GM23338 (cell line): ENCODE measurements at regions not wholly inside any gene's neighbourhood (a gene's known extent, or its start where the extent isn't known, plus 50 kb on each side); places are given as distances from the start of the nearest gene placed in this dataset.
A peak's percentile ranks its signal among the peaks of the same experiment; 100 is the strongest.

Source experiments
- ATAC-seq: fragments of 200-7000 bp; cut with Tn5 transposase; 3 replicates; pipeline ENCODE4 v1.9.1; 2020
- DNase-seq: peaks from one replicate; pipeline ENCODE4 v3.0.0-alpha.2; 2015; ENCODE audit warnings: low spot score
- H2AFZ ChIP-seq: fragments of 200-600 bp; sonication (generic); 2 replicates; pipeline ENCODE4 v1.8.0; 2016; ENCODE audit warnings: antibody characterized with exemption, mild to moderate bottlenecking, moderate library complexity
- H3F3A ChIP-seq: fragments of 200-600 bp; sonication (generic); replicated peaks from 2 replicates; pipeline ENCODE4 v1.8.0; 2017; ENCODE audit warnings: antibody characterized with exemption, mixed run types, low read depth
- H3K27ac ChIP-seq: fragments of 200-600 bp; sonication (generic); 2 replicates; pipeline ENCODE4 v1.6.1; 2016; ENCODE audit warnings: low read depth
- H3K27me3 ChIP-seq: fragments of 200-600 bp; sonication (generic); 2 replicates; pipeline ENCODE4 v1.8.0; 2016; ENCODE audit warnings: mild to moderate bottlenecking, mixed run types, moderate library complexity; ENCODE audit not compliant: insufficient read depth
- H3K36me3 ChIP-seq: fragments of 200-600 bp; sonication (generic); 2 replicates; pipeline ENCODE4 v1.8.0; 2016; ENCODE audit warnings: mild to moderate bottlenecking; ENCODE audit not compliant: insufficient read depth
- H3K4me1 ChIP-seq: fragments of 200-600 bp; sonication (generic); 2 replicates; pipeline ENCODE4 v1.8.0; 2016; ENCODE audit warnings: mild to moderate bottlenecking, moderate library complexity; ENCODE audit not compliant: insufficient read depth
- H3K4me2 ChIP-seq: fragments of 200-600 bp; sonication (generic); 2 replicates; pipeline ENCODE4 v1.7.1; 2017; ENCODE audit warnings: mixed run types
- H3K4me3 ChIP-seq: fragments of 200-600 bp; sonication (generic); 2 replicates; pipeline ENCODE4 v1.6.1; 2016; ENCODE audit warnings: mixed run types
- H3K79me2 ChIP-seq: fragments of 200-600 bp; sonication (generic); replicated peaks from 2 replicates; pipeline ENCODE4 v1.8.0; 2017; ENCODE audit warnings: mild to moderate bottlenecking; ENCODE audit not compliant: insufficient read depth
- H3K9me2 ChIP-seq: fragments of 200-600 bp; sonication (generic); 2 replicates; pipeline ENCODE4 v1.8.0; 2017; ENCODE audit not compliant: insufficient read depth
- H4K20me1 ChIP-seq: fragments of 200-600 bp; sonication (generic); replicated peaks from 2 replicates; pipeline ENCODE4 v1.8.0; 2017; ENCODE audit warnings: mild to moderate bottlenecking; ENCODE audit not compliant: insufficient read depth
- H3K27ac Mint-ChIP-seq: 2 replicates; pipeline ENCODE4 v1.8.0; 2020; ENCODE audit warnings: inconsistent platforms, mild to moderate bottlenecking, moderate library complexity, mixed read lengths
- H3K27me3 Mint-ChIP-seq: 3 replicates; pipeline ENCODE4 v1.8.0; 2022; ENCODE audit warnings: low read depth, mild to moderate bottlenecking, moderate library complexity, mixed read lengths, inconsistent platforms; ENCODE audit not compliant: insufficient read depth, poor library complexity
- H3K36me3 Mint-ChIP-seq: 3 replicates; pipeline ENCODE4 v1.8.0; 2021; ENCODE audit warnings: low read depth, mild to moderate bottlenecking, inconsistent platforms, moderate library complexity, mixed read lengths
- H3K4me1 Mint-ChIP-seq: 3 replicates; pipeline ENCODE4 v1.8.0; 2020; ENCODE audit warnings: mild to moderate bottlenecking, inconsistent platforms, mixed read lengths
- H3K4me3 Mint-ChIP-seq: 3 replicates; pipeline ENCODE4 v1.8.0; 2021; ENCODE audit warnings: moderate library complexity, mild to moderate bottlenecking, inconsistent platforms, mixed read lengths
- H3K9me3 Mint-ChIP-seq: 3 replicates; pipeline ENCODE4 v1.8.0; 2020; ENCODE audit warnings: moderate library complexity, mild to moderate bottlenecking, inconsistent platforms, mixed read lengths
- CREB1 ChIP-seq: fragments of 250-450 bp; sonication (Bioruptor Pico); IDR thresholded peaks from 2 replicates; pipeline ENCODE4 v1.5.0; 2020; ENCODE audit warnings: low read depth, mild to moderate bottlenecking, moderate library complexity
- NANOG ChIP-seq: IDR thresholded peaks from 2 replicates; pipeline ENCODE4 v1.6.1; 2016; ENCODE audit warnings: antibody characterized with exemption, borderline replicate concordance
- TF ChIP-seq, protein P1 (sequence below): fragments of 250-450 bp; sonication (Bioruptor Pico); IDR thresholded peaks from 2 replicates; pipeline ENCODE4 v1.5.0; 2020; ENCODE audit warnings: mild to moderate bottlenecking, moderate library complexity
- TF ChIP-seq, protein P2 (sequence below): IDR thresholded peaks from 2 replicates; pipeline ENCODE4 v1.6.1; 2016; ENCODE audit warnings: antibody characterized with exemption
- TF ChIP-seq, protein P3 (sequence below): IDR thresholded peaks from one replicate; pipeline ENCODE4 v1.6.1; 2018; ENCODE audit warnings: antibody characterized with exemption; ENCODE audit not compliant: unreplicated experiment

- TF ChIP-seq, protein P1, sequence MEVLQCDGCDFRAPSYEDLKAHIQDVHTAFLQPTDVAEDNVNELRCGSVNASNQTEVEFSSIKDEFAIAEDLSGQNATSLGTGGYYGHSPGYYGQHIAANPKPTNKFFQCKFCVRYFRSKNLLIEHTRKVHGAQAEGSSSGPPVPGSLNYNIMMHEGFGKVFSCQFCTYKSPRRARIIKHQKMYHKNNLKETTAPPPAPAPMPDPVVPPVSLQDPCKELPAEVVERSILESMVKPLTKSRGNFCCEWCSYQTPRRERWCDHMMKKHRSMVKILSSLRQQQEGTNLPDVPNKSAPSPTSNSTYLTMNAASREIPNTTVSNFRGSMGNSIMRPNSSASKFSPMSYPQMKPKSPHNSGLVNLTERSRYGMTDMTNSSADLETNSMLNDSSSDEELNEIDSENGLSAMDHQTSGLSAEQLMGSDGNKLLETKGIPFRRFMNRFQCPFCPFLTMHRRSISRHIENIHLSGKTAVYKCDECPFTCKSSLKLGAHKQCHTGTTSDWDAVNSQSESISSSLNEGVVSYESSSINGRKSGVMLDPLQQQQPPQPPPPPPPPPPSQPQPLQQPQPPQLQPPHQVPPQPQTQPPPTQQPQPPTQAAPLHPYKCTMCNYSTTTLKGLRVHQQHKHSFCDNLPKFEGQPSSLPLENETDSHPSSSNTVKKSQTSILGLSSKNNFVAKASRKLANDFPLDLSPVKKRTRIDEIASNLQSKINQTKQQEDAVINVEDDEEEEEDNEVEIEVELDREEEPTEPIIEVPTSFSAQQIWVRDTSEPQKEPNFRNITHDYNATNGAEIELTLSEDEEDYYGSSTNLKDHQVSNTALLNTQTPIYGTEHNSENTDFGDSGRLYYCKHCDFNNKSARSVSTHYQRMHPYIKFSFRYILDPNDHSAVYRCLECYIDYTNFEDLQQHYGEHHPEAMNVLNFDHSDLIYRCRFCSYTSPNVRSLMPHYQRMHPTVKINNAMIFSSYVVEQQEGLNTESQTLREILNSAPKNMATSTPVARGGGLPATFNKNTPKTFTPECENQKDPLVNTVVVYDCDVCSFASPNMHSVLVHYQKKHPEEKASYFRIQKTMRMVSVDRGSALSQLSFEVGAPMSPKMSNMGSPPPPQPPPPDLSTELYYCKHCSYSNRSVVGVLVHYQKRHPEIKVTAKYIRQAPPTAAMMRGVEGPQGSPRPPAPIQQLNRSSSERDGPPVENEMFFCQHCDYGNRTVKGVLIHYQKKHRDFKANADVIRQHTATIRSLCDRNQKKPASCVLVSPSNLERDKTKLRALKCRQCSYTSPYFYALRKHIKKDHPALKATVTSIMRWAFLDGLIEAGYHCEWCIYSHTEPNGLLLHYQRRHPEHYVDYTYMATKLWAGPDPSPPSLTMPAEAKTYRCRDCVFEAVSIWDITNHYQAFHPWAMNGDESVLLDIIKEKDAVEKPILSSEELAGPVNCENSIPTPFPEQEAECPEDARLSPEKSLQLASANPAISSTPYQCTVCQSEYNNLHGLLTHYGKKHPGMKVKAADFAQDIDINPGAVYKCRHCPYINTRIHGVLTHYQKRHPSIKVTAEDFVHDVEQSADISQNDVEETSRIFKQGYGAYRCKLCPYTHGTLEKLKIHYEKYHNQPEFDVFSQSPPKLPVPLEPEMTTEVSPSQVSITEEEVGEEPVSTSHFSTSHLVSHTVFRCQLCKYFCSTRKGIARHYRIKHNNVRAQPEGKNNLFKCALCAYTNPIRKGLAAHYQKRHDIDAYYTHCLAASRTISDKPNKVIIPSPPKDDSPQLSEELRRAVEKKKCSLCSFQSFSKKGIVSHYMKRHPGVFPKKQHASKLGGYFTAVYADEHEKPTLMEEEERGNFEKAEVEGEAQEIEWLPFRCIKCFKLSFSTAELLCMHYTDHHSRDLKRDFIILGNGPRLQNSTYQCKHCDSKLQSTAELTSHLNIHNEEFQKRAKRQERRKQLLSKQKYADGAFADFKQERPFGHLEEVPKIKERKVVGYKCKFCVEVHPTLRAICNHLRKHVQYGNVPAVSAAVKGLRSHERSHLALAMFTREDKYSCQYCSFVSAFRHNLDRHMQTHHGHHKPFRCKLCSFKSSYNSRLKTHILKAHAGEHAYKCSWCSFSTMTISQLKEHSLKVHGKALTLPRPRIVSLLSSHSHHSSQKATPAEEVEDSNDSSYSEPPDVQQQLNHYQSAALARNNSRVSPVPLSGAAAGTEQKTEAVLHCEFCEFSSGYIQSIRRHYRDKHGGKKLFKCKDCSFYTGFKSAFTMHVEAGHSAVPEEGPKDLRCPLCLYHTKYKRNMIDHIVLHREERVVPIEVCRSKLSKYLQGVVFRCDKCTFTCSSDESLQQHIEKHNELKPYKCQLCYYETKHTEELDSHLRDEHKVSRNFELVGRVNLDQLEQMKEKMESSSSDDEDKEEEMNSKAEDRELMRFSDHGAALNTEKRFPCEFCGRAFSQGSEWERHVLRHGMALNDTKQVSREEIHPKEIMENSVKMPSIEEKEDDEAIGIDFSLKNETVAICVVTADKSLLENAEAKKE (CRISPR knock-in tag): no peak
- TF ChIP-seq NANOG: no peak
- TF ChIP-seq, protein P2, sequence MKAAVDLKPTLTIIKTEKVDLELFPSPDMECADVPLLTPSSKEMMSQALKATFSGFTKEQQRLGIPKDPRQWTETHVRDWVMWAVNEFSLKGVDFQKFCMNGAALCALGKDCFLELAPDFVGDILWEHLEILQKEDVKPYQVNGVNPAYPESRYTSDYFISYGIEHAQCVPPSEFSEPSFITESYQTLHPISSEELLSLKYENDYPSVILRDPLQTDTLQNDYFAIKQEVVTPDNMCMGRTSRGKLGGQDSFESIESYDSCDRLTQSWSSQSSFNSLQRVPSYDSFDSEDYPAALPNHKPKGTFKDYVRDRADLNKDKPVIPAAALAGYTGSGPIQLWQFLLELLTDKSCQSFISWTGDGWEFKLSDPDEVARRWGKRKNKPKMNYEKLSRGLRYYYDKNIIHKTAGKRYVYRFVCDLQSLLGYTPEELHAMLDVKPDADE: no peak
These were observed 91.0 kb upstream of the PLPPR4 start (continued) for GRCh38 chr1:99173282-99173681.

GRCh38 chr1:99173900-99174299 is 90.4 kb upstream of the PLPPR4 start:
- H3K36me3 ChIP-seq: no peaks in the 10 kb centered on the region
- H3K4me1 ChIP-seq: no peaks in the 10 kb centered on the region
- no peak overlapping the region for H3K27ac ChIP-seq
- H3K27me3 ChIP-seq: no peaks in the 10 kb centered on the region
- no peak overlapping the region for H3K4me3 ChIP-seq
- H3F3A ChIP-seq: no peaks in the 10 kb centered on the region
- no peaks in the 10 kb centered on the region for H3K9me2 ChIP-seq
- ATAC-seq (no peak), DNase-seq (no peak)
- Mint-ChIP-seq H3K9me3 (no peaks in the 10 kb centered on the region), H3K4me3 (no peak overlapping the region), H3K27ac (no peak overlapping the region), H3K27me3 (no peaks in the 10 kb centered on the region), H3K4me1 (no peaks in the 10 kb centered on the region), H3K36me3 (no peaks in the 10 kb centered on the region)
- H4K20me1 ChIP-seq: no peaks in the 10 kb centered on the region
- H3K4me2 ChIP-seq: no peak overlapping the region
- no peaks in the 10 kb centered on the region for H3K79me2 ChIP-seq
- peak overlapping the region; percentile 8; the same call in 1 of the 2 replicates for H2AFZ ChIP-seq
- no peak for TF ChIP-seq CREB1
- TF ChIP-seq, protein P3, sequence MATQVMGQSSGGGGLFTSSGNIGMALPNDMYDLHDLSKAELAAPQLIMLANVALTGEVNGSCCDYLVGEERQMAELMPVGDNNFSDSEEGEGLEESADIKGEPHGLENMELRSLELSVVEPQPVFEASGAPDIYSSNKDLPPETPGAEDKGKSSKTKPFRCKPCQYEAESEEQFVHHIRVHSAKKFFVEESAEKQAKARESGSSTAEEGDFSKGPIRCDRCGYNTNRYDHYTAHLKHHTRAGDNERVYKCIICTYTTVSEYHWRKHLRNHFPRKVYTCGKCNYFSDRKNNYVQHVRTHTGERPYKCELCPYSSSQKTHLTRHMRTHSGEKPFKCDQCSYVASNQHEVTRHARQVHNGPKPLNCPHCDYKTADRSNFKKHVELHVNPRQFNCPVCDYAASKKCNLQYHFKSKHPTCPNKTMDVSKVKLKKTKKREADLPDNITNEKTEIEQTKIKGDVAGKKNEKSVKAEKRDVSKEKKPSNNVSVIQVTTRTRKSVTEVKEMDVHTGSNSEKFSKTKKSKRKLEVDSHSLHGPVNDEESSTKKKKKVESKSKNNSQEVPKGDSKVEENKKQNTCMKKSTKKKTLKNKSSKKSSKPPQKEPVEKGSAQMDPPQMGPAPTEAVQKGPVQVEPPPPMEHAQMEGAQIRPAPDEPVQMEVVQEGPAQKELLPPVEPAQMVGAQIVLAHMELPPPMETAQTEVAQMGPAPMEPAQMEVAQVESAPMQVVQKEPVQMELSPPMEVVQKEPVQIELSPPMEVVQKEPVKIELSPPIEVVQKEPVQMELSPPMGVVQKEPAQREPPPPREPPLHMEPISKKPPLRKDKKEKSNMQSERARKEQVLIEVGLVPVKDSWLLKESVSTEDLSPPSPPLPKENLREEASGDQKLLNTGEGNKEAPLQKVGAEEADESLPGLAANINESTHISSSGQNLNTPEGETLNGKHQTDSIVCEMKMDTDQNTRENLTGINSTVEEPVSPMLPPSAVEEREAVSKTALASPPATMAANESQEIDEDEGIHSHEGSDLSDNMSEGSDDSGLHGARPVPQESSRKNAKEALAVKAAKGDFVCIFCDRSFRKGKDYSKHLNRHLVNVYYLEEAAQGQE: no peak
- TF ChIP-seq, protein P2: no peak
